ENCODE measurements at regions not wholly inside any gene's neighbourhood (a gene's known extent, or its start where the extent isn't known, plus 50 kb on each side); places are given as distances from the start of the nearest gene placed in this dataset.

- TF ChIP-seq TCF12 (IDR thresholded peaks at IDR 0.05; ENCODE audit: low read depth): no peak
- no peak for TF ChIP-seq EP300 (IDR thresholded peaks at IDR 0.05; ENCODE audit: borderline replicate concordance)
- TF ChIP-seq CREB1 (IDR thresholded peaks at IDR 0.05; ENCODE audit: low read depth): no peak
- no peak for TF ChIP-seq TEAD4 (IDR thresholded peaks at IDR 0.05)
- TF ChIP-seq MAX (IDR thresholded peaks at IDR 0.05): no peak
- TF ChIP-seq TAF1 (IDR thresholded peaks at IDR 0.05; ENCODE audit: low read depth): no peak
- no peak for TF ChIP-seq RAD21 (IDR thresholded peaks at IDR 0.05; ENCODE audit: low read depth)
- TF ChIP-seq REST (IDR thresholded peaks at IDR 0.05; ENCODE audit: low read depth): no peak
- no peak for TF ChIP-seq USF1 (IDR thresholded peaks at IDR 0.05)
Measured at GRCh38 chr6:148212366-148212765, 130.3 kb upstream of the SASH1 start.

Measured in Ishikawa (cell line).